Nephron (organoid): ENCODE measurements at regions not wholly inside any gene's neighbourhood (a gene's known extent, or its start where the extent isn't known, plus 50 kb on each side); places are given as distances from the start of the nearest gene placed in this dataset.

ENCODE experiments used
- H3K27ac Mint-ChIP-seq, 3 experiments: 2 replicates each; pipeline ENCODE4 v1.8.0; 2020; ENCODE audit warnings: mixed read lengths in 3 of 3, mild to moderate bottlenecking in 2 of 3, moderate library complexity in 1 of 3
- H3K27me3 Mint-ChIP-seq: 2 replicates; pipeline ENCODE4 v1.8.0; 2021; ENCODE audit warnings: low read depth, mild to moderate bottlenecking, moderate library complexity, mixed read lengths
- H3K36me3 Mint-ChIP-seq: 2 replicates; pipeline ENCODE4 v1.8.0; 2020; ENCODE audit warnings: low read depth, mixed read lengths
- H3K4me1 Mint-ChIP-seq: 2 replicates; pipeline ENCODE4 v1.8.0; 2020; ENCODE audit warnings: mixed read lengths
- H3K4me3 Mint-ChIP-seq, 3 experiments: 2 replicates each; pipeline ENCODE4 v1.8.0; 2020; ENCODE audit warnings: mild to moderate bottlenecking in 3 of 3, mixed read lengths in 3 of 3, moderate library complexity in 2 of 3
- H3K9me3 Mint-ChIP-seq: 2 replicates; pipeline ENCODE4 v1.8.0; 2020; ENCODE audit warnings: mixed read lengths
- TF ChIP-seq, protein P1 (sequence below), 3 experiments: fragments of 200-600 bp; sonication (generic); IDR thresholded peaks; one replicate each; pipeline ENCODE4 v1.5.0; 2021; ENCODE audit warnings: antibody characterized with exemption in 3 of 3; ENCODE audit not compliant: unreplicated experiment in 3 of 3

DNA sequence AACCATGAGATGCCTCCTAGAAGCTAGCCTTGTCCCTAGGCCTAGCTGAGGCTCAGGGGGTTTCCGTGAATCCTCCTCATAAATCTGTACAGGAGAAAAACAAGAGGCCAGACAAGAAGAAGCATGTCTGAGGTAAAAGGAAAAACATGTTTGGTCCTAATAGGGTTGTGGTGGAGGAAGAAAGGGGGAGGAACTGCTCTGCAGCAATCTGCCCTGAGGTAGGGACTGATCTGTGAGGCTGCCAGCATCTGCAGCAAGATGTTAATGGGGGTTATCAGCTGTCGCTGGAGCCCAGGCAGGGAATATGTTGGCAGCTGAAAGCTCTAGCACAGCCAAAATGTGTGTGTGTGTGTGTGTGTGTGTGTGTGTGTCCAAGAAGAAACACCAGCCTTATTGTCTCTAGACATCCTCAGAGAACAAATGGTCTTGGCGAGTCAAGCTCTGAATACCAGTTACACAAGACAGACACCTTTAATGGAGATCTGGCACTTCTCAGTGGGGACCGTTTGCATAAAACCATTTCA is 218.5 kb downstream of the NUAK1 start:
- Mint-ChIP-seq H3K9me3 (no peaks in the 10 kb centered on the region), H3K36me3 (no peaks in the 10 kb centered on the region), H3K27ac (peak overlapping the region; percentile 45 to 82 (median 46)), H3K4me1 (peaks cover 40% of the 10 kb centered on the region), H3K4me3 (peak overlapping the region in 1 of 3 experiments; percentile 9), H3K27me3 (no peaks in the 10 kb centered on the region)
- TF ChIP-seq, protein P1, sequence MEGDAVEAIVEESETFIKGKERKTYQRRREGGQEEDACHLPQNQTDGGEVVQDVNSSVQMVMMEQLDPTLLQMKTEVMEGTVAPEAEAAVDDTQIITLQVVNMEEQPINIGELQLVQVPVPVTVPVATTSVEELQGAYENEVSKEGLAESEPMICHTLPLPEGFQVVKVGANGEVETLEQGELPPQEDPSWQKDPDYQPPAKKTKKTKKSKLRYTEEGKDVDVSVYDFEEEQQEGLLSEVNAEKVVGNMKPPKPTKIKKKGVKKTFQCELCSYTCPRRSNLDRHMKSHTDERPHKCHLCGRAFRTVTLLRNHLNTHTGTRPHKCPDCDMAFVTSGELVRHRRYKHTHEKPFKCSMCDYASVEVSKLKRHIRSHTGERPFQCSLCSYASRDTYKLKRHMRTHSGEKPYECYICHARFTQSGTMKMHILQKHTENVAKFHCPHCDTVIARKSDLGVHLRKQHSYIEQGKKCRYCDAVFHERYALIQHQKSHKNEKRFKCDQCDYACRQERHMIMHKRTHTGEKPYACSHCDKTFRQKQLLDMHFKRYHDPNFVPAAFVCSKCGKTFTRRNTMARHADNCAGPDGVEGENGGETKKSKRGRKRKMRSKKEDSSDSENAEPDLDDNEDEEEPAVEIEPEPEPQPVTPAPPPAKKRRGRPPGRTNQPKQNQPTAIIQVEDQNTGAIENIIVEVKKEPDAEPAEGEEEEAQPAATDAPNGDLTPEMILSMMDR (IDR thresholded peaks at IDR 0.05; ENCODE audit: unreplicated experiment in 3 of 3) = no peak

DNA sequence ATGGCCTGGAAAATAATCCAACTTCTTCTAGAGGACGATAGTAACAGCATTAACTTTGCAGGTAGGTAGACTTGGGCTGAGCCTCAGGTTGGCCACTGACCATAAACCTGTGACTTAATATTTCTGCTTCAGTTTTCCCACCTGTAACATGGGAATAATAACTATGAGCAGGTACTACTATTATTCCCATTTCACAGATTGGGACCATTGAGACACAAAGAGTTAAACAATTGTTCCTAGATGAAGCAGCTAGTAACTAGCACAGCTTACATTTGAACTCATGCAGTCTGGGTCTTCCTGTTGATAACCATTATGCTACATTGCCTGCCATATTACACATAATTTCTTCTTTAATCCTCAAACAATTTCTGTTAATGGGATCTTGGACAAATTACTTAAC is 217.7 kb downstream of the NUAK1 start:
- peak overlapping the region in 2 of 3 experiments; percentile 46 to 82 for H3K27ac Mint-ChIP-seq
- no peaks in the 10 kb centered on the region for H3K9me3 Mint-ChIP-seq
- no peaks in the 10 kb centered on the region for H3K36me3 Mint-ChIP-seq
- TF ChIP-seq, protein P1 (IDR thresholded peaks at IDR 0.05; ENCODE audit: unreplicated experiment in 3 of 3) = no peak
- no peak overlapping the region for H3K4me3 Mint-ChIP-seq
- H3K27me3 Mint-ChIP-seq = no peaks in the 10 kb centered on the region
- peaks cover 40% of the 10 kb centered on the region for H3K4me1 Mint-ChIP-seq

DNA sequence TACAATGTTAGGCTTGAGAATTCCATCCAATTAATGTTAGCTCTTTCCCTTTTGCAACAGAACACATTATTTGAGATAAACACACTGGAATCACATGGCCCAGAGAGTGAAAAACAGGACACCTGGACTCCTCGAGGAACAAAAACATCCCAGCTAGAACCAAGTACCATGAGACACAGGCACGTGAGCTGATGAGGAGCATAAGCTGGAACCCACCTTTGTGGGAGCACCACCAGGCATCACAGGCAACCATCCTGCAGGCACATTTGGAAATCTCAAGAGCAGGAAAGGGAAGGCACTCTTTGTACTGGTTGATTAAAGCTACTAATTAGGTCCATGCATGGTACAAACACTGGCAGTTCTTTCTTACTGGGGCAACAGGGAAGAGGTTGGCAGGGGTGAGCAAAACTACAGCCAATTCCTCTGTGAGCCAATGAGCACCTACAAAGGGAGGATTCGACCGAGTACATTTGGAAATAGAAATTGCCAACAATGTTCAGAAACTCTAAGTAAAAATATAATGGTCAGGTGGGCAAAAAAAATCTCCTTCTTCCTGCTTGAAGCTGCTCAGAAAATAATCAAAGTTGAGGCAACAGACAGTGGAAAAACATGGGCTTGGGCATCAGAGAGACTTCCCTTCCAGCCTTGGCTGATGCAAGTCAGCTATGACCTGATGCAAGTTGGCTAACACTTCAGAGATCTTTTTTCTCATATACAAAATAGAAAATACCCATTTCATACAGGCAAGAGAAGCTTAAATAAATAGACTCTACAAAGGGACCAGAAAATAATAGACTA is 216.7 kb downstream of the NUAK1 start:
- peaks cover 3% of the 10 kb centered on the region for H3K9me3 Mint-ChIP-seq
- no peaks in the 10 kb centered on the region for H3K27me3 Mint-ChIP-seq
- TF ChIP-seq, protein P1 (IDR thresholded peaks at IDR 0.05; ENCODE audit: unreplicated experiment in 3 of 3) = no peak
- H3K36me3 Mint-ChIP-seq = no peaks in the 10 kb centered on the region
- no peak overlapping the region for H3K4me3 Mint-ChIP-seq
- peak overlapping the region in 2 of 3 experiments; percentile 2 to 18 for H3K27ac Mint-ChIP-seq
- H3K4me1 Mint-ChIP-seq = peaks cover 40% of the 10 kb centered on the region

DNA sequence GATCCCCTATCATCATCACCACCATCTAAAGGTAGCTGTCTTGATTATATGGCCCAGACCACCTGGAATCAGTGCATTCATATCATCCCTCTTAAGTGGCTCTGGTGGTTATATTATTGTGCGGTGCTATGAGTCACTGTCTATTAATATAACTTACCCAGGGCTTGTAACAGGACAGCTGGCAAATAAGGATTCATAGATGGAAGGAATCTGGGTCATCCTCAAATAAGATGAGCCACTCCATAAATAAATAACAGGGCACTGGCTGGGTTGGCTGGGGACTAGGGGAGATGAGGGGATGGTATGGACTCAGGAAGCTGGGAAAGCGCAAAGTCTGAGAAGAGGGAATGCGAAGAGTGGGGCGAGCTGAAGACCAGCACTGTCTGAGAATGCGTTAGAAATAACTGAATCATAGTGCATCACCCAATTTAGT is 216.1 kb downstream of the NUAK1 start:
- peak overlapping the region in 1 of 3 experiments; percentile 35 for H3K4me3 Mint-ChIP-seq
- TF ChIP-seq, protein P1 (IDR thresholded peaks at IDR 0.05; ENCODE audit: unreplicated experiment in 3 of 3) = no peak
- peak overlapping the region in 2 of 3 experiments; percentile 2 to 55 for H3K27ac Mint-ChIP-seq
- peaks cover 45% of the 10 kb centered on the region for H3K4me1 Mint-ChIP-seq
- H3K27me3 Mint-ChIP-seq = no peaks in the 10 kb centered on the region
- H3K9me3 Mint-ChIP-seq = peaks cover 6% of the 10 kb centered on the region
- H3K36me3 Mint-ChIP-seq = no peaks in the 10 kb centered on the region

DNA sequence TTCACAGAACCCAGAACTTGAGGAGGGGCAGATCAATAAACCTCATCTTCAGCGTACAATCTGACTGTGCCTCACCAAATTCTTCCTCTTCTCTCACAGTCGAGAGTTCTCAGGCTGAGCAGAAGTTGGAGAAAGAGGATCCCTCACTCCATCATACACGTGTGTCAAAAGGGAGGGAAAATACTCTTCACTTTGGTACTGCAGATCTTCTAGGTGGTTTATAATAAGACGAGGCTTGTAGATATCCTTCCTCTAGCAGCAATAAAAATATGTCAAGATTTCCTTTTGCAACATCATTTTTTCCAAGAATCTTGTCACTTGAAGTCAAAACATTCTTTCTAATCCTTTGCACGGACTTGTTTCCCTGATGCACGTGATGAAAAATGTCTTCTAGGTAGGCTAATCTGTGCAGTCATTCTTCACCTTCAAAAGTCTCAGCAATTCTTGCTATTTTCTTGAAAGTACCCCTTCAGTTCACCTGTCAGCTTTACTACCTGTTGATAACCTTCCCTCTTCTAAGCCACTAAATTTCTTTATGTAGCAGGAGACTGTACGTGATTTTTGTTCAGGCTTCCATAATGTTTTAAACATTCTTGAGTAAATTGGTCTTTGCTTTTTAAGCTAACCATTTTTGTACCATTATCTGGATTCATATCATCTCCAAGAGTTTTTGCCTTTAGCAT is 214.1 kb downstream of the NUAK1 start:
- no peak overlapping the region for H3K4me3 Mint-ChIP-seq
- H3K27me3 Mint-ChIP-seq = no peaks in the 10 kb centered on the region
- H3K4me1 Mint-ChIP-seq = peaks cover 52% of the 10 kb centered on the region
- H3K36me3 Mint-ChIP-seq = no peaks in the 10 kb centered on the region
- H3K27ac Mint-ChIP-seq = no peak overlapping the region
- TF ChIP-seq, protein P1 (IDR thresholded peaks at IDR 0.05; ENCODE audit: unreplicated experiment in 3 of 3) = no peak
- H3K9me3 Mint-ChIP-seq = peaks cover 8% of the 10 kb centered on the region
